Prostate gland (tissue), 2 donors: ENCODE measurements at regions not wholly inside any gene's neighbourhood (a gene's known extent, or its start where the extent isn't known, plus 50 kb on each side); places are given as distances from the start of the nearest gene placed in this dataset.
"Not testable (repeated sequence)": the region's sequence is repeated elsewhere in the genome, so short reads cannot be mapped to it uniquely, and the experiment has no call there.

Source experiments
- DNase-seq: peaks from one replicate; pipeline ENCODE4 v3.0.0-alpha.2; 2019; ENCODE audit warnings: low spot score
- H3K27ac ChIP-seq, 2 donors: fragments of 200-600 bp; sonication (generic); 2 replicates each; pipeline ENCODE4 v1.5.1; 2017 to 2019
- H3K27me3 ChIP-seq: fragments of 200-600 bp; sonication (generic); replicated peaks from 2 replicates; pipeline ENCODE4 v1.5.1; 2019; ENCODE audit not compliant: insufficient read depth
- H3K36me3 ChIP-seq, 2 donors: fragments of 200-600 bp; sonication (generic); 1 replicate in 1 of 2; 2 replicates in 1 of 2; pipeline versions ENCODE4 v1.5.1 to v1.8.1; 2017 to 2019
- H3K4me1 ChIP-seq: fragments of 200-600 bp; sonication (generic); replicated peaks from 2 replicates; pipeline ENCODE4 v1.5.1; 2019
- H3K4me3 ChIP-seq, 2 donors: fragments of 200-600 bp; sonication (generic); 2 replicates each; pipeline ENCODE4 v1.5.1; 2017 to 2019
- H3K9me3 ChIP-seq: fragments of 200-600 bp; sonication (generic); 2 replicates; pipeline ENCODE4 v1.5.1; 2017
- CTCF ChIP-seq, 4 experiments: fragments of 200-600 bp in 2 of 4; fragments of 450-650 bp in 2 of 4; sonication (generic) in 2 of 4; IDR thresholded peaks; 1 replicate in 3 of 4; 2 replicates in 1 of 4; pipeline ENCODE4 v1.5.1; 2016 to 2019; ENCODE audit warnings: antibody characterized with exemption in 4 of 4, mild to moderate bottlenecking in 2 of 4, moderate library complexity in 2 of 4
- POLR2A ChIP-seq: fragments of 450-650 bp; IDR thresholded peaks from one replicate; pipeline ENCODE4 v1.6.1; 2016; ENCODE audit warnings: antibody characterized with exemption, mild to moderate bottlenecking
- POLR2AphosphoS5 ChIP-seq: sonication (generic); formaldehyde crosslinking; IDR thresholded peaks from one replicate; pipeline ENCODE4 v1.6.1; 2017; ENCODE audit warnings: antibody characterized with exemption
- WGBS: methylation state at CpG from one replicate; pipeline ENCODE4 v1.1.5; 2018; 5-methylcytosine and 5-hydroxymethylcytosine counted together
- intact Hi-C: fragments of 100-400 bp; cut with DNase I; formaldehyde crosslinking; loops from one replicate; pipeline ENCODE4 v1.14.2; 2022

GRCh38 chr10:36526033-36526432, 599.4 kb upstream of the ANKRD30A start:
- TF ChIP-seq POLR2AphosphoS5 (no peak), CTCF (IDR thresholded peaks at IDR 0.05) (no peak), POLR2A (no peak)
- Histone ChIP-seq H3K9me3 (no peaks in the 10 kb centered on the region), H3K27ac (no peak overlapping the region), H3K4me1 (no peaks in the 10 kb centered on the region), H3K27me3 (no peaks in the 10 kb centered on the region), H3K36me3 (no peaks in the 10 kb centered on the region), H3K4me3 (no peak overlapping the region)
- intact Hi-C loops = no loop called here
- no peak for DNase-seq

DNA sequence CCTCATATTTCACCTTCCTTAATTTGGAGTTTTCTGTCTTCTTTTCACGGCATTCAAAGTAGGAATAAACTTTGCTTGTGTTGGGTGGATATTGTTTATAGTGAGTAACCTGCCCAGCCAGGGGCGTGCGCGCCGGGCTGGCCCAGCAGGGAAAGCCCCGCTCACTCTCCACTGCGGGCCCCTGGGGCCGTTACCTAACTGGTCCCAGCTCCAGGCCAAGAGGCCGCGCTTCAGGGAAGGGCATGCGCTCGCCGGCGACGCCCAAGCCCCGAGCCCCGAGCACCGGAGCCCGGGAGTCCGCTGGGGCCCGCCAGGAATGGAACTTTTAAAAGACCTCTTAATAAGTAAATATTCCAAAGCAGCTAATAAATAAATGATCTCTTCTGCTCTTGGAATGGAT, 601.3 kb upstream of the ANKRD30A start:
- H3K4me1 ChIP-seq, H3K4me3 ChIP-seq, H3K9me3 ChIP-seq, H3K27ac ChIP-seq, DNase-seq, H3K27me3 ChIP-seq, intact Hi-C loops, H3K36me3 ChIP-seq: not testable (repeated sequence)
- WGBS = 84% methylated on average over 21 of the region's 21 CpGs

GRCh38 chr10:36519909-36520308, 605.5 kb upstream of the ANKRD30A start:
- Histone ChIP-seq H3K4me1 (no peaks in the 10 kb centered on the region), H3K9me3 (no peaks in the 10 kb centered on the region), H3K27me3 (no peaks in the 10 kb centered on the region), H3K36me3 (no peaks in the 10 kb centered on the region), H3K4me3 (no peak overlapping the region), H3K27ac (no peak overlapping the region)
- DNase-seq = no peak
- no peak for TF ChIP-seq POLR2AphosphoS5
- TF ChIP-seq POLR2A = no peak
- TF ChIP-seq CTCF (IDR thresholded peaks at IDR 0.05) = no peak
- intact Hi-C loops = no loop called here
- 82% methylated on average over 1 of the region's 1 CpG for WGBS

- H3K27ac ChIP-seq = no peak overlapping the region
- TF ChIP-seq CTCF (IDR thresholded peaks at IDR 0.05) = no peak
- TF ChIP-seq POLR2A = no peak
- no peak for TF ChIP-seq POLR2AphosphoS5
- no peak for DNase-seq
- H3K4me1 ChIP-seq = no peaks in the 10 kb centered on the region
- no peaks in the 10 kb centered on the region for H3K27me3 ChIP-seq
- no peaks in the 10 kb centered on the region for H3K9me3 ChIP-seq
- no peaks in the 10 kb centered on the region for H3K36me3 ChIP-seq
- intact Hi-C loops = no loop called here
- H3K4me3 ChIP-seq = no peak overlapping the region
These were observed 609.1 kb upstream of the ANKRD30A start for GRCh38 chr10:36516281-36516680.

DNA sequence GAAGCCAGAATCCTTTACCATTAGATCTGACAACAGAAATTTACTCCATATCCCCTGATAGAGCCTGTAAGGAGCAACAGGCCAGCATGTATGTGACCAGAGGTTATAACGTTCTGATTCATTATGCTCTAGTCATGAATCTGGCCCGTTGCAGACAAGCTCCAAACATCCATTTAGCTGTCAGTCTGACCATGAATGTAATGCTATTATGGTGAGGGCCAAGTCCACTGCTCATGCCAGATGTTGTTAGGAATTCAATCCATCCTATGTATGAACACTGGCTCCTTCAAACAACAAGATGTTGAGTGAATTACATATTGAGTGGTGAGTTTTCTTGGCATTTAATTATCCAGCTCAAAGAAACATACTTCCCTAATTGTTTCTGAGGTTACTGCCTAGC, 610.1 kb upstream of the ANKRD30A start:
- H3K9me3 ChIP-seq = no peaks in the 10 kb centered on the region
- H3K4me3 ChIP-seq = no peak overlapping the region
- no peaks in the 10 kb centered on the region for H3K36me3 ChIP-seq
- no peaks in the 10 kb centered on the region for H3K27me3 ChIP-seq
- no peaks in the 10 kb centered on the region for H3K4me1 ChIP-seq
- H3K27ac ChIP-seq = no peak overlapping the region
- WGBS = 42% methylated on average over 2 of the region's 2 CpGs
- no peak for TF ChIP-seq POLR2AphosphoS5
- TF ChIP-seq POLR2A = no peak
- TF ChIP-seq CTCF (IDR thresholded peaks at IDR 0.05) = no peak
- intact Hi-C loops = no loop called here
- no peak for DNase-seq

DNA sequence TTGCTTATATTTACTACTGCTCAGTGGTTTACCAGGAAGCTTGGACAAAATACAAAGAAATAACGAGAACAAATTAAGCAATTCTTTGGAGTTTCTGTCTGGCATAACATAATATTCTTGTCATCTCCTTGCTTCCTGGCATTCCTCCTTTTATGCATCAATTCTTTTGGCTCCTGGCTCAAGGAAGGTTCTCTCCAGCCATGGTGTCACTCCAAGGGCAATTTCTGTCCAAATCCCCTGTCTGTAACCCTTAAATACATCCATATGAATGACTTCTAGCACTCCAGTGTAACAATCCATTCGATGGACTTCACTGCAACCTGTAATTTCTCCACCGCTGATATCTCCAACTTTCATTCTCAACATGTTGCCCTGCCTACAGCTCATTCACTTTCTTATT, 617.7 kb upstream of the ANKRD30A start:
- TF ChIP-seq CTCF (IDR thresholded peaks at IDR 0.05) = no peak
- no peak for TF ChIP-seq POLR2A
- no peak for TF ChIP-seq POLR2AphosphoS5
- Histone ChIP-seq H3K27me3 (no peaks in the 10 kb centered on the region), H3K9me3 (no peaks in the 10 kb centered on the region), H3K36me3 (no peaks in the 10 kb centered on the region), H3K4me3 (no peak overlapping the region), H3K4me1 (no peaks in the 10 kb centered on the region), H3K27ac (no peak overlapping the region)
- intact Hi-C loops = no loop called here
- 79% methylated on average over 3 of the region's 3 CpGs for WGBS
- no peak for DNase-seq
